Muscle of leg (tissue), 3 donors: ENCODE measurements at regions not wholly inside any gene's neighbourhood (a gene's known extent, or its start where the extent isn't known, plus 50 kb on each side); places are given as distances from the start of the nearest gene placed in this dataset.
A peak's percentile ranks its signal among the peaks of the same experiment; 100 is the strongest.

Experiments used
- DNase-seq: peaks from one replicate; pipeline ENCODE4 v3.0.0; 2013
- H3K27ac ChIP-seq: one replicate; pipeline ENCODE4 v1.5.1; 2013; ENCODE audit warnings: mild to moderate bottlenecking, low read length, control low read depth
- H3K27me3 ChIP-seq: one replicate; pipeline ENCODE4 v1.6.1; 2013; ENCODE audit warnings: low read length; ENCODE audit not compliant: control insufficient read depth, insufficient read depth
- H3K36me3 ChIP-seq: one replicate; pipeline ENCODE4 v1.6.1; 2013; ENCODE audit warnings: low read length; ENCODE audit not compliant: control insufficient read depth, insufficient read depth
- H3K4me1 ChIP-seq: one replicate; pipeline ENCODE4 v1.6.1; 2013; ENCODE audit warnings: low read length; ENCODE audit not compliant: control insufficient read depth, insufficient read depth
- H3K4me3 ChIP-seq: one replicate; pipeline ENCODE4 v1.5.1; 2013; ENCODE audit warnings: low read length, control low read depth
- H3K9me3 ChIP-seq: replicated peaks from 2 replicates; pipeline ENCODE4 v1.6.1; 2013; ENCODE audit warnings: low read depth, low read length; ENCODE audit not compliant: control insufficient read depth
- WGBS: methylation state at CpG from one replicate; pipeline ENCODE4 v1.1.5; 2013; ENCODE audit warnings: missing lambda C conversion rate; ENCODE audit not compliant: insufficient coverage; 5-methylcytosine and 5-hydroxymethylcytosine counted together

- no peaks in the 10 kb centered on the region for H3K36me3 ChIP-seq
Observed at GRCh38 chr6:154613137-154613676, 102.7 kb upstream of the CNKSR3 start.

GRCh38 chr6:154614101-154614500, 103.6 kb upstream of the CNKSR3 start:
- H3K36me3 ChIP-seq: no peaks in the 10 kb centered on the region
- H3K4me1 ChIP-seq: peaks cover 5% of the 10 kb centered on the region
- H3K27me3 ChIP-seq: peaks cover 2% of the 10 kb centered on the region
- no peak overlapping the region for H3K4me3 ChIP-seq
- WGBS: no CpG with 5 or more reads among the region's 4 CpGs
- no peak overlapping the region for H3K27ac ChIP-seq
- H3K9me3 ChIP-seq: no peaks in the 10 kb centered on the region
- no peak for DNase-seq

More at GRCh38 chr6:154613137-154613676, 102.7 kb upstream of the CNKSR3 start:
- DNase-seq: no peak
- H3K9me3 ChIP-seq: no peaks in the 10 kb centered on the region
- peaks cover 2% of the 10 kb centered on the region for H3K27me3 ChIP-seq
- H3K4me1 ChIP-seq: peaks cover 5% of the 10 kb centered on the region
- H3K27ac ChIP-seq: no peak overlapping the region
- H3K4me3 ChIP-seq: no peak overlapping the region
- WGBS: 90% methylated on average over 7 of the region's 8 CpGs

GRCh38 chr6:154614641-154615040, 104.2 kb upstream of the CNKSR3 start:
- Histone ChIP-seq H3K4me3 (no peak overlapping the region), H3K36me3 (no peaks in the 10 kb centered on the region), H3K27ac (no peak overlapping the region), H3K4me1 (peaks cover 10% of the 10 kb centered on the region), H3K9me3 (no peaks in the 10 kb centered on the region), H3K27me3 (peaks cover 2% of the 10 kb centered on the region)
- WGBS: 60% methylated on average over 1 of the region's 4 CpGs
- no peak for DNase-seq

GRCh38 chr6:154615483-154616025, 105.1 kb upstream of the CNKSR3 start:
- H3K4me1 ChIP-seq: peaks cover 10% of the 10 kb centered on the region
- WGBS: 43% methylated on average over 12 of the region's 16 CpGs
- peaks cover 2% of the 10 kb centered on the region for H3K27me3 ChIP-seq
- no peaks in the 10 kb centered on the region for H3K9me3 ChIP-seq
- no peaks in the 10 kb centered on the region for H3K36me3 ChIP-seq
- H3K27ac ChIP-seq: peak overlapping the region; percentile 20
- H3K4me3 ChIP-seq: no peak overlapping the region
- peak; percentile 74 for DNase-seq

GRCh38 chr6:154617175-154617574, 106.7 kb upstream of the CNKSR3 start:
- no peak for DNase-seq
- peaks cover 2% of the 10 kb centered on the region for H3K27me3 ChIP-seq
- H3K9me3 ChIP-seq: no peaks in the 10 kb centered on the region
- no peak overlapping the region for H3K4me3 ChIP-seq
- no peak overlapping the region for H3K27ac ChIP-seq
- peaks cover 10% of the 10 kb centered on the region for H3K4me1 ChIP-seq
- no CpG with 5 or more reads among the region's 2 CpGs for WGBS
- H3K36me3 ChIP-seq: no peaks in the 10 kb centered on the region

GRCh38 chr6:154619146-154619545, 108.7 kb upstream of the CNKSR3 start:
- Histone ChIP-seq H3K9me3 (no peaks in the 10 kb centered on the region), H3K4me3 (no peak overlapping the region), H3K4me1 (peaks cover 10% of the 10 kb centered on the region), H3K36me3 (no peaks in the 10 kb centered on the region), H3K27me3 (peaks cover 2% of the 10 kb centered on the region), H3K27ac (peak overlapping the region; percentile 67)
- DNase-seq: peak; percentile 93
- WGBS: 23% methylated on average over 4 of the region's 5 CpGs

GRCh38 chr6:154621686-154622085, 111.2 kb upstream of the CNKSR3 start:
- H3K36me3 ChIP-seq: no peaks in the 10 kb centered on the region
- no peaks in the 10 kb centered on the region for H3K27me3 ChIP-seq
- H3K4me1 ChIP-seq: peaks cover 5% of the 10 kb centered on the region
- H3K27ac ChIP-seq: no peak overlapping the region
- WGBS: 55% methylated on average over 2 of the region's 4 CpGs
- H3K9me3 ChIP-seq: no peaks in the 10 kb centered on the region
- DNase-seq: peak; percentile 48
- H3K4me3 ChIP-seq: no peak overlapping the region

- Histone ChIP-seq H3K4me1 (peaks cover 5% of the 10 kb centered on the region), H3K27ac (no peak overlapping the region), H3K9me3 (no peaks in the 10 kb centered on the region), H3K36me3 (no peaks in the 10 kb centered on the region), H3K27me3 (no peaks in the 10 kb centered on the region), H3K4me3 (no peak overlapping the region)
- no peak for DNase-seq
- WGBS: no CpG with 5 or more reads among the region's 3 CpGs
Observed at GRCh38 chr6:154622618-154623336, 110.4 kb upstream of the SCAF8 start.

- Histone ChIP-seq H3K27ac (no peak overlapping the region), H3K4me3 (no peak overlapping the region), H3K36me3 (no peaks in the 10 kb centered on the region), H3K9me3 (no peaks in the 10 kb centered on the region), H3K4me1 (peaks cover 5% of the 10 kb centered on the region), H3K27me3 (no peaks in the 10 kb centered on the region)
- 80% methylated on average over 1 of the region's 6 CpGs for WGBS
- DNase-seq: no peak
Observed at GRCh38 chr6:154623391-154623790, 109.8 kb upstream of the SCAF8 start.

- WGBS: 84% methylated on average over 3 of the region's 6 CpGs
- Histone ChIP-seq H3K27me3 (no peaks in the 10 kb centered on the region), H3K36me3 (no peaks in the 10 kb centered on the region), H3K4me3 (no peak overlapping the region), H3K4me1 (peaks cover 5% of the 10 kb centered on the region), H3K9me3 (no peaks in the 10 kb centered on the region), H3K27ac (no peak overlapping the region)
- no peak for DNase-seq
Observed at GRCh38 chr6:154624038-154624599, 109.1 kb upstream of the SCAF8 start.
